Heart left ventricle (tissue), 16 donors: ENCODE measurements at regions not wholly inside any gene's neighbourhood (a gene's known extent, or its start where the extent isn't known, plus 50 kb on each side); places are given as distances from the start of the nearest gene placed in this dataset.
"Not testable (repeated sequence)": the region's sequence is repeated elsewhere in the genome, so short reads cannot be mapped to it uniquely, and the experiment has no call there.

ENCODE experiments used
- ATAC-seq, 4 donors: fragments of 200-7000 bp; cut with Tn5 transposase; one replicate each; pipeline ENCODE4 v1.9.1; 2020 to 2022; ENCODE audit warnings: moderate library complexity in 4 of 4, mild to moderate bottlenecking in 3 of 4, moderate number of reproducible peaks in 1 of 4
- DNase-seq, 5 donors: peaks; one replicate each; pipeline ENCODE4 v3.0.0-alpha.2; 2020
- H3K27ac ChIP-seq, 12 donors: fragments of 200-600 bp; sonication (generic) in 4 of 12; one replicate each; pipeline versions ENCODE4 v1.5.0 to v1.8.0; 2016 to 2022; ENCODE audit warnings: mild to moderate bottlenecking in 2 of 12
- H3K27me3 ChIP-seq, 9 donors: fragments of 200-600 bp; sonication (generic) in 2 of 9; one replicate each; pipeline versions ENCODE4 v1.5.1 to v1.8.0; 2016 to 2022; ENCODE audit warnings: mild to moderate bottlenecking in 3 of 9
- H3K36me3 ChIP-seq, 9 donors: fragments of 200-600 bp; sonication (generic) in 2 of 9; one replicate each; pipeline versions ENCODE4 v1.5.0 to v1.8.0; 2018 to 2022; ENCODE audit warnings: mild to moderate bottlenecking in 2 of 9
- H3K4me1 ChIP-seq, 12 donors: fragments of 200-600 bp; sonication (generic) in 4 of 12; one replicate each; pipeline versions ENCODE4 v1.5.0 to v1.8.0; 2016 to 2022; ENCODE audit warnings: mild to moderate bottlenecking in 3 of 12
- H3K4me3 ChIP-seq, 12 donors: fragments of 200-600 bp; sonication (generic) in 4 of 12; one replicate each; pipeline versions ENCODE4 v1.5.0 to v1.8.0; 2017 to 2022; ENCODE audit warnings: mild to moderate bottlenecking in 9 of 12, moderate library complexity in 4 of 12
- H3K9me3 ChIP-seq, 12 donors: fragments of 200-600 bp; sonication (generic) in 4 of 12; one replicate each; pipeline versions ENCODE4 v1.5.0 to v1.8.0; 2016 to 2022; ENCODE audit warnings: mild to moderate bottlenecking in 1 of 12
- CTCF ChIP-seq, 12 donors: fragments of 200-600 bp; sonication (generic) in 4 of 12; IDR thresholded peaks; one replicate each; pipeline versions ENCODE4 v1.5.0 to v1.8.0; 2018 to 2022; ENCODE audit warnings: antibody characterized with exemption in 12 of 12, mild to moderate bottlenecking in 5 of 12
- POLR2A ChIP-seq, 2 donors: fragments of 450-650 bp; IDR thresholded peaks; one replicate each; pipeline ENCODE4 v1.6.1; 2017; ENCODE audit warnings: antibody characterized with exemption in 2 of 2, mild to moderate bottlenecking in 2 of 2, moderate library complexity in 2 of 2
- WGBS, 4 donors: extraction: QIAGEN DNeasy Blood & Tissue Kit in 2 of 4; methylation state at CpG; one replicate each; pipeline versions ENCODE4 v1.1.5 to v1.1.7; 2013 to 2018; 5-methylcytosine and 5-hydroxymethylcytosine counted together
- intact Hi-C, 10 donors: fragments of 100-400 bp; cut with DNase I; formaldehyde crosslinking; loops; one replicate each; pipeline versions ENCODE4 v1.11.1 to v1.14.2; 2022
- donor health status: ischemic (EF 13 %, LVEDD 7.1; RV severe dilation, severe dysfunction).
- donor health status: healthy with polysubstance abuse.
- donor health status: DM: no; HTN: yes; CAD: no.
- donor health status: DM: no; HTN: no; CAD: no.
- donor health status: ischemic (EF 25% LVEDD 6.9; RV normal size, moderate dysfunction).
- donor health status: ischemic (EF 25% LVEDD 5.7; RV mildly dilated, moderate dysfunction).
- donor health status: healthy.
- donor health status: DM: yes; HTN: yes; CAD: no.
- donor health status: ischemic (EF 35%, LVEDD 5.7; RV mildly dilated, moderate dysfunction).
- donor health status: nonischemic (EF 11% LVEDD 7.7; RV severe dilation, severe dysfunction).
- donor health status: DM: yes; HTN: yes; CAD: no.
- donor health status: PGD.
- donor health status: ischemic (EF 29% LVEDD 5.4; RV normal size, mild dysfunction).
- donor health status: nonischemic (EF 23%, LVEDD 6.1; RV moderate dilation, normal function).

- no peaks in the 10 kb centered on the region for H3K4me1 ChIP-seq
- WGBS, 4 donors: 72 to 75% (median 73%) methylated on average over 4 of the region's 4 CpGs
These were observed 2137.1 kb downstream of the TP53TG3F start for GRCh38 chr16:35596467-35596866.

DNA sequence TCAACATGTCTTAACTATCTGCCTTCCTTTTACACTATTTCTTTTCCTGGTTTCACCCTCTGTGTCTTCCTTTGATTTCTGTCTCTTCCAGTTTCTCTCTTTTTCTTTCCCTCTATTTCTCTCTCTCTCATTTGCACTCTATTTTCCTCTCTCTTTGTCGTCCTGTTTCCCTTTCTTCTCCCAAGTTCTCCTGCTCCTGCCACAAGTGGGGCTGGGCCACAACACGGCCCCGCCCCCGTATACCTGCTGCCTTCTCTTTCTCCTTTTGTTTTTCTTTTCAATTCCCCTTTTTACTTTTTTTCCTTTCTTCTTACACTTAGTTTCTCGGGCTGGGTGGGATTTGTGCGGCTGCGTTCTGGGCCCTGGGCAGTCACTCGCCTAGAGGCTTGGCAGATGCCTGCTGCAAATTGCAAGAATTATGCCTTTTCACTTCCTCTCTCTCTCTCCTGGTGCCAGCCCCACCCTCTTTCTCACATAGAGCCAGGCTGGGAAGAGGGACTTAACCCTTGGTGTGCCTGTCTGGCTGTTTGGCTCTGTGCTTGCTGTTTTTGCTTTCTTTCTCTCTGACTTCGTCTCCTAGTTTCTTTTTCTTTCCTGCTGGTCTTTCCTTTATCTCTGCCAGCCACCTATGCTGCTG is 2139.4 kb downstream of the TP53TG3F start:
- WGBS, 4 donors: 59 to 70% (median 62%) methylated on average over 9 of the region's 9 CpGs
- TF ChIP-seq CTCF (IDR thresholded peaks at IDR 0.05) (no peak), POLR2A (IDR thresholded peaks at IDR 0.05) (no peak)
- DNase-seq (no peak), ATAC-seq (no peak)
- Histone ChIP-seq H3K9me3 (peaks cover 0 to 4% (median 0%) of the 10 kb centered on the region in 12 donors), H3K36me3 (no peaks in the 10 kb centered on the region), H3K27me3 (no peaks in the 10 kb centered on the region), H3K4me3 (no peak overlapping the region), H3K4me1 (no peaks in the 10 kb centered on the region), H3K27ac (no peak overlapping the region)
- intact Hi-C loops: loop anchor here in 1 of 10 donors (10.0 kb wide), 1 partner anchor 46 kb away; no protein-coding TSS in a partner anchor

More at GRCh38 chr16:35596467-35596866, 2137.1 kb downstream of the TP53TG3F start:
- Histone ChIP-seq H3K4me3 (no peak overlapping the region), H3K27ac (no peak overlapping the region), H3K36me3 (no peaks in the 10 kb centered on the region), H3K27me3 (no peaks in the 10 kb centered on the region), H3K9me3 (peaks cover 0 to 10% (median 0%) of the 10 kb centered on the region in 12 donors)
- intact Hi-C loops: loop anchor here in 1 of 10 donors (10.0 kb wide), 1 partner anchor 48 kb away; no protein-coding TSS in a partner anchor
- ATAC-seq (no peak), DNase-seq (no peak)
- TF ChIP-seq POLR2A (IDR thresholded peaks at IDR 0.05) (no peak), CTCF (IDR thresholded peaks at IDR 0.05) (no peak)

DNA sequence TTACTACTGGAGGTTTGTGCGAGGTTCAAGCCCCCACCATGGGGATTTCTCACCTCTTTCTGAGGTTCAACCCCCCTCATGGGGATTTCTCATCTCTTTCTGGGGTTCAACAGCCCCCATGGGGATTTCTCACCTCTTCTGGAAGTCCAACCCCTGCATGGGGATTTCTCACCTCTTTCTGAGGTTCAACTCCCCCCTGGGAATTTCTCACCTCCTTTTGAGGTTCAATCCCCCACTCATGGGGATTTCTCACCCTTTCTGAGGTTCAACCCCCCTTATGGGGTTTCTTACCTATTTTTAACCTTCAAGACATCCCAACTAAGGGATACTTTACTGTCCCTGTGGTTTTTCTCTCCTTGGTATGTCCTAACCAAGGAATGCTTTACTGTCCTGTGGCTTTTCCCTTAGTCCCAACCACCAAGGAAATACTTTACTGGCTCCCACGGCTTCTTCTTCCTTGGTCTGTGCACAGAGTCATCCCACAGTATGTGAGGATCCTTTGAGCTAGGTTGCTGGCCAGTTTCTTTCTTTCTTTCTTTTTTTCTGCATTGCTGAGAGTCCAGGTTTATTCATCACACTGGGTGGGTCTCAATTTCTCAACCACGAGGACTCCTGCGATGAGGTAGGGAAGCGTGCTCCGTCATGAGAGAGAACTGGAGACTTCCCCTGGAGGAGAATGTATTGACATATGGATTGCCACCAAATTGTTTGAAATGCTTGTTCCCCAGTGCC is 2140.2 kb downstream of the TP53TG3F start:
- TF ChIP-seq POLR2A (IDR thresholded peaks at IDR 0.05) (no peak), CTCF (IDR thresholded peaks at IDR 0.05) (no peak)
- 59 to 67% (median 61%) methylated on average over 6 of the region's 6 CpGs for WGBS, 4 donors
- H3K36me3 ChIP-seq: no peaks in the 10 kb centered on the region
- intact Hi-C loops: loop anchor here in 1 of 10 donors (10.0 kb wide), 1 partner anchor 45 kb away; no protein-coding TSS in a partner anchor
- peaks cover 0 to 4% (median 0%) of the 10 kb centered on the region in 12 donors for H3K9me3 ChIP-seq
- no peaks in the 10 kb centered on the region for H3K27me3 ChIP-seq
- ATAC-seq: no peak
- H3K4me1 ChIP-seq: no peaks in the 10 kb centered on the region
- no peak for DNase-seq
- H3K27ac ChIP-seq: no peak overlapping the region
- no peak overlapping the region for H3K4me3 ChIP-seq

GRCh38 chr16:35600161-35600555 is 2140.7 kb downstream of the TP53TG3F start:
- H3K36me3 ChIP-seq, DNase-seq, H3K4me3 ChIP-seq, intact Hi-C loops, H3K4me1 ChIP-seq, H3K27me3 ChIP-seq, ATAC-seq, H3K27ac ChIP-seq, H3K9me3 ChIP-seq: not testable (repeated sequence)
- 68 to 85% (median 77%) methylated on average over 2 of the region's 2 CpGs for WGBS, 4 donors
